ENCODE measurements at regions not wholly inside any gene's neighbourhood (a gene's known extent, or its start where the extent isn't known, plus 50 kb on each side); places are given as distances from the start of the nearest gene placed in this dataset.

- ATAC-seq: no peak
- intact Hi-C loops (cut with DNase I): no loop called here
- DNase-seq (ENCODE audit: low spot score): no peak
Observed at GRCh38 chrX:125378205-125378604, 58.5 kb downstream of the TEX13C start.

DNA sequence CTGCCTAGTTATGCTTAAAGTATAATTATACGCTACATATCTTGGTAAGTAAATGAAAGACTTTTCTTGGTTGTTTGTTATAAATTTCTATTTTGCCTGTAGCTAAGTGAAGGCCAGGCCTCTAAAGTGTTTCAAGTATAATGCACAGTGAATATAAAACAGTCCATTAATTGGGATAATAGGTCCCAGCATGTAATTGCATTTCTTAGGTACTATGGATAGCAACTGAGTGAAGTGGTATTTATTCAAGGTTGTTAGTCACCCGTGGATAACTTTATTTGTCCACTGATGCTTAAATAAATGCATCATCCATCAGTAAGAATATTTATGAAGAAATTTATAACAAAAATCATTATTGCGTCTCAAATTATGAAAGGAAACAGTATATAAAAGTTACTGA lies 59.1 kb downstream of the TEX13C start:
- no peak for DNase-seq (ENCODE audit: low spot score)
- no peak for ATAC-seq
- intact Hi-C loops (cut with DNase I): no loop called here

- intact Hi-C loops (cut with DNase I): no loop called here
- no peak for DNase-seq (ENCODE audit: low spot score)
- no peak for ATAC-seq
Observed at GRCh38 chrX:125382148-125382628, 62.5 kb downstream of the TEX13C start.

DNA sequence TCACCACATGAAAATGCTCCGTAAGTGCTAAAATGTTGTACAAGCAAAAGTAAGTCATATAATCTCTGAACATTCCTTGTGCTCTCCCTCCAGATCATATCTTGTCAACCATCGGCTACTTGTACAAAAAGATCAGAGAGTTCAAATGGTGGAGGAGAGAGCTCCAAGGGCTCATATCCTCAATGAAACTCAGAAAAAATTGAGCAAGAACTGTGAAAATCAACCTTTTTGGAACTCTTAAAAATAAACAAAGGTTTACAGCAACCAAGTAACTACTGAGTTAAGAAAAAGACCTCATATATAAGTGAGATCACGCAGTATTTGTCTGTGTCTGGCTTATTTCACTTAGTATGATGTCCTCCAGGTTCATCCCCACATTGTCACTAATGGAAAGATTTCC lies 63.2 kb downstream of the TEX13C start:
- DNase-seq (ENCODE audit: low spot score) (no peak), ATAC-seq (no peak)
- intact Hi-C loops (cut with DNase I): no loop called here

- DNase-seq (ENCODE audit: low spot score): no peak
- intact Hi-C loops (cut with DNase I): no loop called here
- no peak for ATAC-seq
Observed at GRCh38 chrX:125384867-125385266, 65.2 kb downstream of the TEX13C start.

DNA sequence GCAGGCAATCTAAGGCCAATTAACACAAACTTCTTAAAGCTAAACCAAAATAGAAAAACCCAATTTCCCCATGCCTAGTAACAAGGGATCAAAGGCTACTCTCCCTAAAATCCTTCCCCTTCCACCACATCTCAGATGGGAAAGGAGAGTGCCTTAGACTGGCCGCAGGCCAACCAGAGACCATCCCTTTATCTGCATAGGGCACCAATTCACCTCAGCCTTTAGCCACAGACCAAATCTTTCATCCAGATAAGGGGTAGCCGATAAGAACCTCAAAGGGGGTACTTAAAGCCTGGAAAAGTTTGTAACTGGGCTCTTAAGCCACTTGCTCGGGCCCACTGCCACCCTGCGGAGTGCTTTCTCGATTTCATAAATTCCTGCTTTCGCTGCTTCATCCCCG lies 68.3 kb downstream of the TEX13C start:
- DNase-seq (ENCODE audit: low spot score) (no peak), ATAC-seq (no peak)
- intact Hi-C loops (cut with DNase I): no loop called here

GRCh38 chrX:125394449-125394848 lies 74.8 kb downstream of the TEX13C start:
- DNase-seq (ENCODE audit: low spot score) (no peak), ATAC-seq (no peak)
- intact Hi-C loops (cut with DNase I): no loop called here

DNA sequence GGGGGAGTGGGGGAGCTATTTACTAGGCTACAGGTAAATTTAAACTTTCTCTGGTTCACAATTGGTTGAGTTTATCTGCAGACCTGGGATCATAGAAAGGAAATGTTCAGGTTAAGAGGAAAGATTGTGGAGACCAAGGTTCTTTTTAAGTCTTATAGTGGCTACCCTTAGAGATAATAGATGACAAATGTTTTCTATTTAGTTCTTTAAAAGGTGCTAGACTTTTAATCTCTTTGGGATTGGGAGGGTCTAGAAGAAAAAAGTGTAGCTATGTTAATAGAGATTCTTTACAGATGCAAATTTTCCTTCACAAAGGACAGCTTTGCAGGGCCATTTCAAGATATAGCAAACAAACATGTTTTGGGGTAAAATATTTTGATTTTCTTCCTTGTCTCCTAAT lies 76.0 kb downstream of the TEX13C start:
- DNase-seq (ENCODE audit: low spot score) (no peak), ATAC-seq (no peak)
- intact Hi-C loops (cut with DNase I): no loop called here

DNA sequence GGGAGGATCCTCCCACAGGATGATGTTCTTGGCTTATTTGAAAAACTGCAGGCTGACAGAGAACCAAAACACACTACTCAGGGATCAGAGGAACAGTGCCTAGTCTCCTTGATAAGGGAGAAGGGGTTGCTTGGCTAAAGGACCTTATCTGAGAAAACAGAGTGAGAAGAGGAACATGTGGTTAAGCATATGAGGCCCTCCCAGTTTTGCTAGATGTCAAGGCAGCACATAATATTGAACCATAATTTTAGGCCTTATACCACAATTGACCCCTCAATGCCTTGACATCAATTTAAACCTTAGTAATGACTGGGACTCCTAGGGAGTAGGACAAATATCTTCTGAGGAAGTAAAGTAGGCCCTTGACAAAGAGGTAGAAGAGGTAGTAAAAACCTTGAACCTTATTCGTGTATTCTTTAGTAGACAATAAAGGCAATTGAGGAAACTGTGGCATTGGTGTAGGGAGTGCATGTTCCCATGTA lies 79.3 kb downstream of the TEX13C start:
- ATAC-seq: no peak
- intact Hi-C loops (cut with DNase I): no loop called here
- no peak for DNase-seq (ENCODE audit: low spot score)

GRCh38 chrX:125402807-125403206 lies 83.1 kb downstream of the TEX13C start:
- intact Hi-C loops (cut with DNase I): no loop called here

DNA sequence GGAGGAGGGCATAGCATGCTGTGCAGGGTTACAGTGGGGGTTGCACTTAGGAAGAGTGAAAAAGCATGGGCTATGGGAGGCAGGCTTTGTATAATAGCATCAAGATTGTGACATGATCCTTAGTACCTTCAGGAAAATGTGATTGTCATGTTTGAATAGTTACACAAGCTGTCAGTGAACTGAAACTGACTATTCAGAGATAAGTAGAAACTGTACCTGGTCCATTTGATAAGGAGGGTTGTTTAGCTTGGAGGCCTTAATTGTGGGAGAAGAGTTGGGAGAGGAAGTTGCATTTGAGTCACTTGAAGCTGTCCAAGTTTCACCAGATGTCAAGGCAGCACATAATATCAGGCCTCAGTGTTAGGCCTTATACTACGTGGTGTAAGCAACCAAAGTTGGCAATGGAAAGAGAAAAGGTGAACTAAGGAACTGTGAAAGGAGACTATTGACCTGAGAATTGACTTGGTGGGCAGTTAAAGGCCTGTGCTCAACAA lies 85.0 kb downstream of the TEX13C start:
- DNase-seq (ENCODE audit: low spot score): no peak
- intact Hi-C loops (cut with DNase I): no loop called here
- no peak for ATAC-seq

More at GRCh38 chrX:125402807-125403206, 83.1 kb downstream of the TEX13C start:
- DNase-seq (ENCODE audit: low spot score) (no peak), ATAC-seq (no peak)

DNA sequence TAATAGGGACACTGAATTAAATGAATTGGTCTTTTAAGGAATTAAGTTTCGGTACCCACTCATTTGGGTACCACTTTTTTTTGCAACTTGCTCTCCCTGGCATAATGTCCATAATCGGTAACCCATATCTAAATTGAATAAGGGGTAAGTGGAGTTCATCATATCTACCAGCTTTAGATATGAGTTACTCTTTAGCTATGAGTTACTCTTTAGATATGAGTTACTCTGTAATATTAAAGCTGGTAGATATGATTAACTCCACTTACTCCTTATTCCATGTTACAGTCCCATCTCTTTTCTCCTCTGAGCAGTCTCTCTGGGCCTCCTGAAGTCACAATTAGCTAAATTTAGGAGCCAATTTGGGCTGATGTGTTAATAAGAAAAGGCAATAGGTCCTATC lies 85.7 kb downstream of the TEX13C start:
- ATAC-seq (no peak), DNase-seq (ENCODE audit: low spot score) (no peak)
- intact Hi-C loops (cut with DNase I): no loop called here

DNA sequence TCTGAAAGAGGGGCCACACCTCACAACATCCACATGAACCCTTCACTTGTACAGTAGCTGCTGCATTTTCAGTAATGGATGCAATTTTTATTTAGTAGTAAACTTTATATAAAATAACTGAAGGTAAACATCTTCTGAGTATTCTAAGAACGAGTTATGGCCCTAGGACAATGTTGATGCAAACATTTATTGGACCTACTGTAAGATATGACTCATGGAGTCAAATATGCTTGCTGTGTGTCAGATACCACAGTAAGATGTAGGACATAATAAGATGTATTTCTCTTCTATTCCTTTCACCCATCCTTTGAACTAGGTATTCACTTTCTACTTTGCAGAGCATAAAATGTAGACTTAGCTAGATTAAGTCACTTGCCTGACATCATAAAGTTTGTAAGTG lies 87.6 kb downstream of the TEX13C start:
- ATAC-seq (no peak), DNase-seq (ENCODE audit: low spot score) (no peak)
- intact Hi-C loops (cut with DNase I): no loop called here

- ATAC-seq: no peak
- intact Hi-C loops (cut with DNase I): no loop called here
- no peak for DNase-seq (ENCODE audit: low spot score)
Observed at GRCh38 chrX:125420809-125421208, 101.1 kb downstream of the TEX13C start.

DNA sequence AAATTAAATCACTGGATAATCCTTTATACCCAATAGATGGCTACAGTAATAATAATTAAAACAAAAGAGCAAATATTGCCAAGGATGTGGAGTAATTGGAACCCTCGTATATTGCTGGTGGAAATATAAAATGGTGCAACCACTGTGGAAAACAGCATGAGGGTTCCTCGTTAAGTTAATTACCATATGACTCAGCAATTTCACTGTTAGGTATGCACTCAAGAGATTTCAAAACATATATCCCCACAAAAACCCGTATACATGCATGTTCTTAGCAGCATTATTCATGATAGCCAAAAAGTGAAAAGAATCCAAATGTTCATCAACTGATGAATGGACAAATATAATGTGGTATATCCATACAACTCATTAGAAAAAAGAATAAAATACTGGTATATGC lies 103.3 kb downstream of the TEX13C start:
- DNase-seq (ENCODE audit: low spot score) (no peak), ATAC-seq (no peak)
- intact Hi-C loops (cut with DNase I): no loop called here

DNA sequence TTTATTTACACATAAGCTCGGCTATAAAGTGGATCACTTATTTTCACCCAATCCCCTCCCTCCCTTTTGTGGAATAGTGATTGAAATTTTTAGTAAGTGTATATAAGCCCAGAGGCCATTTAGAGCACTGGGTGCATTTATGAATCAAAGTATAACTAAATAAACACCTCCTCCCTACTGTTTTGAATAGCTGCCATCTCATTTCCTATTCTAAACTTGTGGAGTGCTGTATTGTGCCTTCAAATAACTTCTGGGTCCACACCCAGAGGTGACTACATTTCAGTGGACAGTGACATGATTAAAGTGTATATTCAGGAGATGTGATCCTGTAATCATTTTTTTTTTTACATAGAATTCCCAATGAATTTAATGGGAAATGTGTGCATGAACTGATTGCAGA lies 104.9 kb downstream of the TEX13C start:
- DNase-seq (ENCODE audit: low spot score) (no peak), ATAC-seq (no peak)
- intact Hi-C loops (cut with DNase I): no loop called here

DNA sequence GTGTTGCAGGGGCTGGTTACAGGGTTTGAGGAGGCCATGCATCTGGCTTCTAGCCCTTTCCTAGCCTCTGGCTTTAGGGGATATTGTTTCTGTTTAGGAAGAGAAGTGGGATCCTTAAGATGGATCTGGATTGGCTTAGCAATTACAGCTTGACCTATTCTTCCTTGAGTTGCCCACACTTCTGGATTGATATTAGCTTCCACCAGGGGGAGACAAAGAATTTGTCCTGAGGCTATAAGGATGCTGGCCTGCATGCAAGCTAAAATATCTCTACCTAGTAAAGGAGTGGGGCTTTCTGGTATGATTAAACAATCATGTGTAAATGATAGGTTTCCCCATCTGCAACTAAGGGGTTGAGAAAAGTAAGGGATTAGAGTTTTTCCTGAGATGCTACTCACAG lies 117.2 kb downstream of the TEX13C start:
- DNase-seq (ENCODE audit: low spot score) (no peak), ATAC-seq (no peak)
- intact Hi-C loops (cut with DNase I): no loop called here

DNA sequence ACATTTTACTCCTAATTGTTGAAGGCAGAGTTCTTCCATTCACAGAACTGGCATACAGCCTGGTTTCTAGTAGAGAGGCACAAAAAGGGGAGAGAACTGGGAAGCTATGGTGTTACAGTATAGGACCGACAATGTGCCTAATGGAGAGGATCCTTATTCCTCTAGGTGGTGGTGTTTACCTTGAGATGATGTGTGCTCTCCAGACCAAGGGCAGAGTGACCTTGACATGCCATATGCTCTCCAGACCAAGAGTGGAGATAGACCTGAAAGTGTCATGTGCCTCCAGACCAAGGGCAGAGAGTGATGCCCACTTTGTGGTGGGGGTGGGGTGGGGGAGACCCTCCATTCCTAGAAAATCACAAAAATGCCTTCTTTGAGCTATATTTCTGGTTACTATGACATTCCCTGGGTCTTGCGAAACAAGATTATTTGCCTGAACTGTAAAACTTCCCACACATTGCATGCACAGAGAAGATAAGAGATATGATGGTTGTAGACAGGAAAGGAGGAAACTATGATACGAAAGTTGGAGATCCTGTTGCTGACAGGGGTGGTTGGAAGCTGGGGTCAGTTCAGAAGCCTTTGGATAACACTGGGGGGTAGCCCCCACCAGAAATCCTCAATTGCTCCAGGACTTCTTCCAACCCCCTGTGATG lies 119.7 kb downstream of the TEX13C start:
- ATAC-seq: no peak
- intact Hi-C loops (cut with DNase I): no loop called here
- no peak for DNase-seq (ENCODE audit: low spot score)

- no peak for DNase-seq (ENCODE audit: low spot score)
- ATAC-seq: no peak
- intact Hi-C loops (cut with DNase I): no loop called here
Observed at GRCh38 chrX:125444659-125445058, 125.0 kb downstream of the TEX13C start.

DNA sequence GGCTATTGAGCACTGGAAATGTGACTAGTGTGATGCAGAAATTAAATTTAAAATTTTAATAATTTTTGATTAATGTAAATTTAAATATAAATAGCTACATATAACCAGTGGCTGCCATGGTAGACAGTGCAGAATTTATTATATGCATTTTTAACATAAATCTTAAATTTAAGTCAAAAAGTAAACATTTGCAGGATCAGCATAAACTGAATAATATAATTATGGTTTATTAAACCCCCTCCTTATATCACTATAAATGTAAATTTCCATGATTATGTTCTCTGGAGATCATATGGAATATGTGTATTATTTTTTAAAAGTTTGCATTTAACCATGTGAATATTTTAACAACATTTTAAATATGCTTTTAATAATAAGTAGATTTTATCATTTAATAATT lies 155.8 kb downstream of the TEX13C start:
- no peak for ATAC-seq
- DNase-seq (ENCODE audit: low spot score): no peak
- intact Hi-C loops (cut with DNase I): no loop called here

DNA sequence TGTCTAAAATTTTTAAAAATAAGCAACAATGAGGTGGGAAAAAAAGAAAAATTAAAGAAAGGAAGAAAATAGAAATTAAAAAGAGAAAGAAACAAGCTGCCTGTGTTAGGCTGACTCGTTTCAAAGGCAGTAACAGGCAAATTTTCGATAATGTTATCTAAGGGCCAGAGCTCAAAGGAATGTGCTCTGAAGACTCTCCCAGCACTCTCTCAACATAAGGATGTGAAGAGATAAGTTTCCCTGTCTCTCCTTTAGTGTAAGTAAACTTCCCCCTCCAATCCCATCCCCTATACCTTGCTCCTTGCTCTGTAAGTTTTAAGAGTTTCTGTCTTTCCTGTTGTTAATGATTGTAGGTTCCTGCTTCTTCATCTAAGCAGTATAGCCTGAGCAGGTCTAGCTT lies 172.8 kb downstream of the TEX13C start:
- intact Hi-C loops (cut with DNase I): no loop called here
- no peak for DNase-seq (ENCODE audit: low spot score)

More for the DNA sequence above, 172.8 kb downstream of the TEX13C start:
- no peak for ATAC-seq

All from sciatic nerve (tissue), 2 donors.